ENCODE measurements at regions not wholly inside any gene's neighbourhood (a gene's known extent, or its start where the extent isn't known, plus 50 kb on each side); places are given as distances from the start of the nearest gene placed in this dataset.
"Not testable (repeated sequence)": the region's sequence is repeated elsewhere in the genome, so short reads cannot be mapped to it uniquely, and the experiment has no call there.

DNA sequence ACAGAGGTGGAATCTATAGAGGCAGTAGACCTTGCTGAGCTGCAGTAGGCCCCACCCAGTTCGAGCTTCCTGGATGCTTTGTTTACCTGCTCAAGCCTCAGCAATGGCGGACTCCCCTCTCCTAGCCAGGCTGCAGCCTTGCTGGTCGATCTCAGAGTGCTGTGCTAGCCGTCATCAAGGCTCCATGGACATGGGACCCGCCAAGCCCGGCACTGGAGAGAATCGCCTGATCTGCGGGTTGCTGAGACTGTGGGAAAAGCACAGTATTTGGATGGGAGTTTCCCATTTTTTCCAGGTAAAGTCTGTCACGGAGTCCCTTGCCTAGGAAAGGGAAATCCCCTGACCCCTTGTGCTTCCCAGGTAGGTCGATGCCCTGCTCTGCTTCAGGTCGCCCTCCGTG is 124.8 kb upstream of the KLF8 start:
- H3K36me3 ChIP-seq (ENCODE audit: control insufficient read depth in 3 of 3, insufficient read depth in 2 of 3, low read depth in 1 of 3, low read length in 3 of 3): no peaks in the 10 kb centered on the region
- 78 to 94% (median 90%) methylated on average over 11 to 12 of the region's 12 CpGs for WGBS, 3 donors
- H3K9me3 ChIP-seq (ENCODE audit: control insufficient read depth in 2 of 2, insufficient read depth in 1 of 2, low read depth in 1 of 2, low read length in 1 of 2): peaks cover 0 to 3% of the 10 kb centered on the region in 2 donors
- DNase-seq: no peak
- no peak overlapping the region for H3K4me3 ChIP-seq (ENCODE audit: low read depth in 1 of 3, low read length in 3 of 3)
- no peaks in the 10 kb centered on the region for H3K4me1 ChIP-seq (ENCODE audit: control insufficient read depth in 3 of 3, insufficient read depth in 2 of 3, low read depth in 1 of 3, low read length in 2 of 3)
- no peaks in the 10 kb centered on the region for H3K27me3 ChIP-seq (ENCODE audit: control insufficient read depth in 3 of 3, insufficient read depth in 3 of 3, low read length in 3 of 3)
- FAIRE-seq: no peak
- H3K27ac ChIP-seq (ENCODE audit: low read depth in 1 of 3, low read length in 2 of 3): no peak overlapping the region

DNA sequence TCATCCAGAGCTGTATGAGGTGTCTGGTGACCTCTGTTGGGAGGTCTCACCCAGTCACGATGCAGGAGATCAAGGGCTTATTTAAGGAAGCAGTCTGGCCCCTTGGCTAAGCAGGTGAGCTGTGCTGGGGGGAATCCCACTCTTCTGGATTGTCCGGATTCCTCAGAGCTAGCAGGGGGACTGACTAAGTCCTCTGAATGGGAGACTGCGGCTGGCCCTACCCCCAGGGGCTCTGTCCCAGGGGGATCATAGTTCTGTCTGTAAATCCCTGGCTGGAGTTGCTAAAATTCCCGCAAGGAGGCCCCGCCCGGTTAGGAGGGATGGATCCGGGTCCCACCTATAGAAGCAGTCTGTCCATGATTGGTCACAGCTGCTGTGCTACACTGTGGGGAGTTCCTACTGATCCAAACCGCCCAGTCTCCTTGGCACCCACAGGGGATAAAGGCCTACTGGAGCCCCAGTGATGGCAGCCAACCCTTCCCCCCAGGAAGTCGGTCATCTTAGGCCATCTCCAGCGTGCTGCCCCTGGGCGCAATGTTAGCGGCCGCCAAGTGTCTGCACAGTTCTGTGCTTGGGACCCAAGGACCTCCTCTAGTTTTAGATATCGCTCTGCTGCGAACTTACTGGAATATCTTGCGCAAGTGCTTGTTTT is 118.2 kb upstream of the KLF8 start:
- no peaks in the 10 kb centered on the region for H3K27me3 ChIP-seq (ENCODE audit: control insufficient read depth in 3 of 3, insufficient read depth in 3 of 3, low read length in 3 of 3)
- no peaks in the 10 kb centered on the region for H3K4me1 ChIP-seq (ENCODE audit: control insufficient read depth in 3 of 3, insufficient read depth in 2 of 3, low read depth in 1 of 3, low read length in 2 of 3)
- H3K27ac ChIP-seq (ENCODE audit: low read depth in 1 of 3, low read length in 2 of 3): no peak overlapping the region
- DNase-seq: no peak
- no peaks in the 10 kb centered on the region for H3K36me3 ChIP-seq (ENCODE audit: control insufficient read depth in 3 of 3, insufficient read depth in 2 of 3, low read depth in 1 of 3, low read length in 3 of 3)
- H3K9me3 ChIP-seq (ENCODE audit: control insufficient read depth in 2 of 2, insufficient read depth in 1 of 2, low read depth in 1 of 2, low read length in 1 of 2): peaks cover 0 to 2% of the 10 kb centered on the region in 2 donors
- no peak for FAIRE-seq
- no peak overlapping the region for H3K4me3 ChIP-seq (ENCODE audit: low read depth in 1 of 3, low read length in 3 of 3)
- WGBS, 3 donors: 82 to 95% (median 91%) methylated on average over 16 of the region's 16 CpGs

DNA sequence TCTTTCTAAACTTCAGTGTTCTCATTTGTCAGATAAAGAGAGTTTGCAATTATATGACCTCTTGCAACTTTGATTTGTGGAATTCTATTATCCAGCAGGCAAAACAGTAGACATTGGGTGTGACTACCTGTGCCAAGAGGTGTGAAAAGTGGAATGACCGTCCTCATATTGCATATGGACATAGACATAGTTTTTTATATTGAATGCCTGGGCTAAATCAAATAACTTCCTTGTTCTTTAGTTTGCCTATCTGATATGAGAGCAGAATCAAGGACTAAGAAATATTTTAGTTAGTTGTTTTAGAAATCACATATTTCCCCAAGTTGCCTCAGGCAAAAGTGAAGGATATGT is 117.7 kb upstream of the KLF8 start:
- no peaks in the 10 kb centered on the region for H3K4me1 ChIP-seq (ENCODE audit: control insufficient read depth in 3 of 3, insufficient read depth in 2 of 3, low read depth in 1 of 3, low read length in 2 of 3)
- FAIRE-seq: no peak
- H3K27ac ChIP-seq (ENCODE audit: low read depth in 1 of 3, low read length in 2 of 3): no peak overlapping the region
- WGBS, 3 donors: 74 to 100% (median 85%) methylated on average over 1 of the region's 1 CpG
- no peak overlapping the region for H3K4me3 ChIP-seq (ENCODE audit: low read depth in 1 of 3, low read length in 3 of 3)
- H3K9me3 ChIP-seq (ENCODE audit: control insufficient read depth in 2 of 2, insufficient read depth in 1 of 2, low read depth in 1 of 2, low read length in 1 of 2): peaks cover 0 to 2% of the 10 kb centered on the region in 2 donors
- H3K27me3 ChIP-seq (ENCODE audit: control insufficient read depth in 3 of 3, insufficient read depth in 3 of 3, low read length in 3 of 3): no peaks in the 10 kb centered on the region
- DNase-seq: no peak
- H3K36me3 ChIP-seq (ENCODE audit: control insufficient read depth in 3 of 3, insufficient read depth in 2 of 3, low read depth in 1 of 3, low read length in 3 of 3): no peaks in the 10 kb centered on the region

- Histone ChIP-seq H3K9me3 (ENCODE audit: control insufficient read depth in 2 of 2, insufficient read depth in 1 of 2, low read depth in 1 of 2, low read length in 1 of 2) (no peaks in the 10 kb centered on the region), H3K4me1 (ENCODE audit: control insufficient read depth in 3 of 3, insufficient read depth in 2 of 3, low read depth in 1 of 3, low read length in 2 of 3) (no peaks in the 10 kb centered on the region), H3K36me3 (ENCODE audit: control insufficient read depth in 3 of 3, insufficient read depth in 2 of 3, low read depth in 1 of 3, low read length in 3 of 3) (no peaks in the 10 kb centered on the region), H3K4me3 (ENCODE audit: low read depth in 1 of 3, low read length in 3 of 3) (no peak overlapping the region), H3K27ac (ENCODE audit: low read depth in 1 of 3, low read length in 2 of 3) (no peak overlapping the region), H3K27me3 (ENCODE audit: control insufficient read depth in 3 of 3, insufficient read depth in 3 of 3, low read length in 3 of 3) (no peaks in the 10 kb centered on the region)
- 50 to 79% (median 58%) methylated on average over 1 of the region's 1 CpG for WGBS, 3 donors
- DNase-seq (no peak), FAIRE-seq (no peak)
These were observed 111.9 kb upstream of the KLF8 start for GRCh38 chrX:56120242-56120641.

- H3K4me3 ChIP-seq (ENCODE audit: low read depth in 1 of 3, low read length in 3 of 3): no peak overlapping the region
- FAIRE-seq: no peak
These were observed 106.2 kb upstream of the KLF8 start for GRCh38 chrX:56125946-56126345.

GRCh38 chrX:56130031-56130430 is 102.1 kb upstream of the KLF8 start:
- no peak for FAIRE-seq
- WGBS, 3 donors: 17 to 73% (median 39%) methylated on average over 1 to 3 of the region's 3 CpGs
- no peaks in the 10 kb centered on the region for H3K36me3 ChIP-seq (ENCODE audit: control insufficient read depth in 3 of 3, insufficient read depth in 2 of 3, low read depth in 1 of 3, low read length in 3 of 3)
- no peak overlapping the region for H3K27ac ChIP-seq (ENCODE audit: low read depth in 1 of 3, low read length in 2 of 3)
- H3K4me3 ChIP-seq (ENCODE audit: low read depth in 1 of 3, low read length in 3 of 3): no peak overlapping the region
- H3K9me3 ChIP-seq (ENCODE audit: control insufficient read depth in 2 of 2, insufficient read depth in 1 of 2, low read depth in 1 of 2, low read length in 1 of 2): peaks cover 0 to 10% of the 10 kb centered on the region in 2 donors
- H3K27me3 ChIP-seq (ENCODE audit: control insufficient read depth in 3 of 3, insufficient read depth in 3 of 3, low read length in 3 of 3): no peaks in the 10 kb centered on the region
- DNase-seq: peak in 1 of 2 donors; percentile 44
- no peaks in the 10 kb centered on the region for H3K4me1 ChIP-seq (ENCODE audit: control insufficient read depth in 3 of 3, insufficient read depth in 2 of 3, low read depth in 1 of 3, low read length in 2 of 3)

More at GRCh38 chrX:56125946-56126345, 106.2 kb upstream of the KLF8 start:
- no peak for DNase-seq
- WGBS, 3 donors: 60 to 87% (median 71%) methylated on average over 1 of the region's 1 CpG
- no peaks in the 10 kb centered on the region for H3K27me3 ChIP-seq (ENCODE audit: control insufficient read depth in 3 of 3, insufficient read depth in 3 of 3, low read length in 3 of 3)
- peaks cover 0 to 10% of the 10 kb centered on the region in 2 donors for H3K9me3 ChIP-seq (ENCODE audit: control insufficient read depth in 2 of 2, insufficient read depth in 1 of 2, low read depth in 1 of 2, low read length in 1 of 2)
- H3K36me3 ChIP-seq (ENCODE audit: control insufficient read depth in 3 of 3, insufficient read depth in 2 of 3, low read depth in 1 of 3, low read length in 3 of 3): no peaks in the 10 kb centered on the region
- no peaks in the 10 kb centered on the region for H3K4me1 ChIP-seq (ENCODE audit: control insufficient read depth in 3 of 3, insufficient read depth in 2 of 3, low read depth in 1 of 3, low read length in 2 of 3)
- no peak overlapping the region for H3K27ac ChIP-seq (ENCODE audit: low read depth in 1 of 3, low read length in 2 of 3)

DNA sequence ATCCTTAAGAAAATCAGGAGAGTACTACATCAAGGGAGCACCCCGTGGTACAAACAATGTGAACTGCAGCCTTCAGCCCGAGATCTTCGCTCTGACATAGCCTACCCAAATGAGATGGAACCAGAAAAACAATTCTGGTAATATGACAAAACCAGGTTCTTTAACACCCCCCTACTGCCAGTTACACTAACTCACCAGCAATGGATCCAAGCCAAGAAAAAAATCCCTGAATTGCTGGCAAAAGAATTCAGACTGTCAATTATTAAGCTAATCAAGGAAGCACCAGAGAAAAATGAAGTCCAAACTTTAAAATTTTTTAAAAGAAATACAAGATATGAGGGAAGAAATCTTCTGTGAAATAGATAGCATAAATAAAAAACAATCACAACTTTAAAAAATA is 101.7 kb upstream of the KLF8 start:
- no peaks in the 10 kb centered on the region for H3K4me1 ChIP-seq (ENCODE audit: control insufficient read depth in 3 of 3, insufficient read depth in 2 of 3, low read depth in 1 of 3, low read length in 2 of 3)
- no peak for FAIRE-seq
- peak; percentile 2 to 38 for DNase-seq
- H3K27me3 ChIP-seq (ENCODE audit: control insufficient read depth in 3 of 3, insufficient read depth in 3 of 3, low read length in 3 of 3): no peaks in the 10 kb centered on the region
- H3K4me3 ChIP-seq (ENCODE audit: low read depth in 1 of 3, low read length in 3 of 3): no peak overlapping the region
- peaks cover 0 to 10% of the 10 kb centered on the region in 2 donors for H3K9me3 ChIP-seq (ENCODE audit: control insufficient read depth in 2 of 2, insufficient read depth in 1 of 2, low read depth in 1 of 2, low read length in 1 of 2)
- H3K27ac ChIP-seq (ENCODE audit: low read depth in 1 of 3, low read length in 2 of 3): no peak overlapping the region
- no peaks in the 10 kb centered on the region for H3K36me3 ChIP-seq (ENCODE audit: control insufficient read depth in 3 of 3, insufficient read depth in 2 of 3, low read depth in 1 of 3, low read length in 3 of 3)
- 40 to 48% (median 47%) methylated on average over 3 of the region's 3 CpGs for WGBS, 3 donors

GRCh38 chrX:56164135-56164534 is 68.0 kb upstream of the KLF8 start:
- WGBS, 3 donors: no CpG with 5 or more reads among the region's 1 CpG
- H3K27ac ChIP-seq (ENCODE audit: low read depth in 1 of 3, low read length in 2 of 3); H3K4me1 ChIP-seq (ENCODE audit: control insufficient read depth in 3 of 3, insufficient read depth in 2 of 3, low read depth in 1 of 3, low read length in 2 of 3); H3K36me3 ChIP-seq (ENCODE audit: control insufficient read depth in 3 of 3, insufficient read depth in 2 of 3, low read depth in 1 of 3, low read length in 3 of 3); H3K27me3 ChIP-seq (ENCODE audit: control insufficient read depth in 3 of 3, insufficient read depth in 3 of 3, low read length in 3 of 3); DNase-seq; H3K4me3 ChIP-seq (ENCODE audit: low read depth in 1 of 3, low read length in 3 of 3); H3K9me3 ChIP-seq (ENCODE audit: control insufficient read depth in 2 of 2, insufficient read depth in 1 of 2, low read depth in 1 of 2, low read length in 1 of 2): not testable (repeated sequence)
- FAIRE-seq: peak; percentile 99

Data from small intestine (tissue), 7 donors.